Right atrium auricular region (tissue), 2 donors: ENCODE measurements at regions not wholly inside any gene's neighbourhood (a gene's known extent, or its start where the extent isn't known, plus 50 kb on each side); places are given as distances from the start of the nearest gene placed in this dataset.

Experiments
- DNase-seq: peaks from one replicate; pipeline ENCODE4 v3.0.0-alpha.2; 2019; ENCODE audit warnings: low spot score
- H3K27ac ChIP-seq, 2 donors: fragments of 200-600 bp; sonication (generic); 1 replicate in 1 of 2; 2 replicates in 1 of 2; pipeline ENCODE4 v1.5.1; 2016 to 2019
- H3K27me3 ChIP-seq, 2 donors: fragments of 200-600 bp; sonication (generic); one replicate each; pipeline versions ENCODE4 v1.5.1 to v1.6.0; 2017 to 2019
- H3K36me3 ChIP-seq: fragments of 200-600 bp; sonication (generic); one replicate; pipeline ENCODE4 v1.5.1; 2016
- H3K4me1 ChIP-seq, 2 donors: fragments of 200-600 bp; sonication (generic); one replicate each; pipeline versions ENCODE4 v1.5.1 to v1.6.0; 2017 to 2019
- H3K4me3 ChIP-seq, 2 donors: fragments of 200-600 bp; sonication (generic); 1 replicate in 1 of 2; 2 replicates in 1 of 2; pipeline ENCODE4 v1.5.1; 2017 to 2019; ENCODE audit warnings: mild to moderate bottlenecking in 1 of 2, moderate library complexity in 1 of 2
- H3K9me3 ChIP-seq, 2 donors: fragments of 200-600 bp; sonication (generic); one replicate each; pipeline ENCODE4 v1.5.1; 2019
- CTCF ChIP-seq, 2 donors: fragments of 200-600 bp; sonication (generic); IDR thresholded peaks; one replicate each; pipeline ENCODE4 v1.5.1; 2019; ENCODE audit warnings: antibody characterized with exemption in 2 of 2

DNA sequence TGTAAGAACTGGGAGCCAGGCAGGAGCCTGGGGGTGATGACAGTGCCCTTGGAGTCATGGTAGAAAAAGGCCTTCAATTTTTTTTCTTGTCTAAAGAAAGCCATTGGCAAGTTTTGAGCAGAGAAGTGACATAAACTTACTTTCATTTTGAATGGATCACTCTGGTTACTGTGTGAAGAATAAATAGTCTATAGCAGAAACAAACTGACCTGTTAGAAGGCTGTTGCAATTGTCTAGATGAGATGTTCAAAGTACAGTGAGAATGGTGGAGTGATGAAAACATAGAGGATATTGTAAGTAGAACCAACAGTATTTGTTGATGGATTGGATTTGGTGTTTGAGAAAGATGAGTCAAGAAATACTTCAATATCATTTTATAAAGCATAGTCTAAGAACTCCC, 439.9 kb downstream of the TBL1XR1 start:
- no peaks in the 10 kb centered on the region for H3K36me3 ChIP-seq
- no peak for DNase-seq
- H3K9me3 ChIP-seq: no peaks in the 10 kb centered on the region
- H3K4me3 ChIP-seq: no peak overlapping the region
- H3K27me3 ChIP-seq: no peaks in the 10 kb centered on the region
- no peaks in the 10 kb centered on the region for H3K4me1 ChIP-seq
- no peak for TF ChIP-seq CTCF (IDR thresholded peaks at IDR 0.05)
- H3K27ac ChIP-seq: no peak overlapping the region

DNA sequence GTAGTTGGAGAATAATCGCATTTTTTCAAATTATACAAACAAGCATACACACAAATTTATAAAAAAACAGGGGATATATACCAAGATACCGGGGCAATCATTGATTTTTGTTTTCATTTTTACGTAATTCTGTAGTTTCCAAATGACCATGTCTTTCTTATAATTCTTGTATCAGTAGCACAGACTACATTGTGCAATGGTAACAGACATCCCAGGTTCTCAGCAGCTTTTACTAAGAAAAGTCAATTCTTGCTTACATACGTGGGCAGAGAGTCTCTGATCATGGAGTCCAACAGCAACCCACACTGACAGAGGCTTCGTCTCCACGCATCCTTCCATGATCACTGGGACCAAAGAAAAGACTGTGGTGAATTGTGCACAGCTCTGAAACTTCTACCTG, 441.3 kb downstream of the TBL1XR1 start:
- H3K27me3 ChIP-seq: no peaks in the 10 kb centered on the region
- H3K4me3 ChIP-seq: no peak overlapping the region
- no peak for DNase-seq
- no peak overlapping the region for H3K27ac ChIP-seq
- H3K4me1 ChIP-seq: no peaks in the 10 kb centered on the region
- H3K36me3 ChIP-seq: no peaks in the 10 kb centered on the region
- TF ChIP-seq CTCF (IDR thresholded peaks at IDR 0.05): no peak
- H3K9me3 ChIP-seq: no peaks in the 10 kb centered on the region

DNA sequence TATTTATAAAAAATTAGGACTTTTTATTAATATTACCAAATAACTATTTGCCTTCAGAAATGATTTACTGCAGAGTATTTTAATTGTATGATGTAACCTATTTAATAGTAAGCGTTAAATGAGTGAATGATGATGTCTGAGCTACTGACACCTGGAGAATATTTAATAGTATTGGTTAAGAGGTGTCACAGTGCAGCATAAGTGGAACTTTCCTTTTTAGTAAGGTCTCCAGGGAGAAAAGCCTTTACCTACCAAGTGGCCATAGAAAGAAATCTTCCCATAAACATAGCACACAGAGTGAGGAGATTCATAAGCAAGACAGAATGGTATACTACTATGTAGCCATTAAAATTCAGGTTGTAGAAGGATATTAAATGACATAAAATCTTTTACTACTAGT, 441.7 kb downstream of the TBL1XR1 start:
- H3K4me1 ChIP-seq: no peaks in the 10 kb centered on the region
- no peak for DNase-seq
- no peaks in the 10 kb centered on the region for H3K36me3 ChIP-seq
- TF ChIP-seq CTCF (IDR thresholded peaks at IDR 0.05): no peak
- H3K27ac ChIP-seq: no peak overlapping the region
- H3K27me3 ChIP-seq: no peaks in the 10 kb centered on the region
- H3K9me3 ChIP-seq: no peaks in the 10 kb centered on the region
- no peak overlapping the region for H3K4me3 ChIP-seq

GRCh38 chr3:176741664-176742047, 455.6 kb downstream of the TBL1XR1 start:
- Histone ChIP-seq H3K4me1 (no peaks in the 10 kb centered on the region), H3K9me3 (no peaks in the 10 kb centered on the region), H3K36me3 (no peaks in the 10 kb centered on the region), H3K27me3 (no peaks in the 10 kb centered on the region), H3K27ac (no peak overlapping the region), H3K4me3 (no peak overlapping the region)
- DNase-seq: no peak
- TF ChIP-seq CTCF (IDR thresholded peaks at IDR 0.05): no peak

GRCh38 chr3:176740906-176741663, 456.2 kb downstream of the TBL1XR1 start:
- TF ChIP-seq CTCF (IDR thresholded peaks at IDR 0.05): no peak
- H3K36me3 ChIP-seq: no peaks in the 10 kb centered on the region
- H3K27ac ChIP-seq: no peak overlapping the region
- no peak for DNase-seq
- H3K9me3 ChIP-seq: no peaks in the 10 kb centered on the region
- H3K4me1 ChIP-seq: no peaks in the 10 kb centered on the region
- no peak overlapping the region for H3K4me3 ChIP-seq
- H3K27me3 ChIP-seq: no peaks in the 10 kb centered on the region

GRCh38 chr3:176739159-176739558, 458.1 kb downstream of the TBL1XR1 start:
- H3K9me3 ChIP-seq: no peaks in the 10 kb centered on the region
- TF ChIP-seq CTCF (IDR thresholded peaks at IDR 0.05): no peak
- H3K4me3 ChIP-seq: no peak overlapping the region
- DNase-seq: no peak
- H3K27ac ChIP-seq: no peak overlapping the region
- no peaks in the 10 kb centered on the region for H3K27me3 ChIP-seq
- H3K36me3 ChIP-seq: no peaks in the 10 kb centered on the region
- H3K4me1 ChIP-seq: no peaks in the 10 kb centered on the region
